ENCODE measurements at regions not wholly inside any gene's neighbourhood (a gene's known extent, or its start where the extent isn't known, plus 50 kb on each side); places are given as distances from the start of the nearest gene placed in this dataset.
"Not testable (repeated sequence)": the region's sequence is repeated elsewhere in the genome, so short reads cannot be mapped to it uniquely, and the experiment has no call there.

DNA sequence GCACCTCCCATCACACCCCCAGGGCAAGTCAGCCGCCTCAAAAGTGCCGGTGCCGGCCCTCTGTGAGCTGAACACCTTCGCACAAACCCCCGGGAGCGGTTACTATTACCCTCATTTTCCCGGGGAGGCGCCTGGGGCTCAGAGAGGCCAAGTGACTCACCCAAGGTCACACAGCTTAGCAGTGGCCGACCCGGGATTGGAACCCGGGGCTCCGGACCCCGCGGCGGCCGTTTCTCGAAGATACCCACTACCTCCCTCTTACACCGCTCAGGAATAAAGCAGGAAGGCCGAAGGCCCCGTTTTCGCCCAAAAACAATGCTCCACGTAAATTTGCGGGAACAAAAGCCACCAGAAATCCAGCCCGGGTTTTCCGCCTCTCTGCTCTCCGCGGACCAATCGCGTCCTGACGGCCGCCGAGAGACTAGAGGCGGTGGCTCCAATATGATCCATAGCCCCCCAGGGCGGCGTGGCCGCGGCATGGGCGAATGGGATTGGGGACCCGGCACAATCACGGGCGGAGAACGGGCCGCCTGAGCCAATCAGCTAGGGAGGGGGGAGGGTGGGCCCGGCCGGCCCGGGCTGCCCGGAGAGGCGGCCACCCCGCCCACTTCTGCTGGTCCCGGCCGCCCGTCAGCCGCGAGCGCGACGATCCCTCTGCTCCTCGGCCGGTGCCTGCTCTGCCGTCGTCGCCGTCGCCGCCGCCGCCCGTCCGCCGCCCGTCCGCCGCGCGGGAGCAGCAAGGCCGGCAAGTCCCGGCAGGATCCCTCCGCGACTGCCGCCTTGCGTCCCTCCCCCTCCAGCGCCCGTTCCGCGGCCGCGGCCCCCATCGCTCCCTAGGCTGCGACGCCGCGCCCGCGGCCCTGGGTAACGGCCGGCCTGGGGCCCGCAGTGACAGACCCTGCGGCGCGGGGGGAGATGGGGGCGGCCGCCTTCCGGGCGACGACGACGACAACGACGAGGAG is 177.0 kb downstream of the OR4M2 start:
- no peak overlapping the region for H3K4me3 ChIP-seq
- intact Hi-C loops (cut with DNase I), result no loop called here
- H3K4me1 ChIP-seq, result no peaks in the 10 kb centered on the region
- DNase-seq (no peak), ATAC-seq (peak in 1 of 2 donors; percentile 84)
- no peak overlapping the region for H3K27ac ChIP-seq
- no peaks in the 10 kb centered on the region for H3K27me3 ChIP-seq (ENCODE audit: low read depth)
- no peaks in the 10 kb centered on the region for H3K9me3 ChIP-seq
- TF ChIP-seq, protein P1, sequence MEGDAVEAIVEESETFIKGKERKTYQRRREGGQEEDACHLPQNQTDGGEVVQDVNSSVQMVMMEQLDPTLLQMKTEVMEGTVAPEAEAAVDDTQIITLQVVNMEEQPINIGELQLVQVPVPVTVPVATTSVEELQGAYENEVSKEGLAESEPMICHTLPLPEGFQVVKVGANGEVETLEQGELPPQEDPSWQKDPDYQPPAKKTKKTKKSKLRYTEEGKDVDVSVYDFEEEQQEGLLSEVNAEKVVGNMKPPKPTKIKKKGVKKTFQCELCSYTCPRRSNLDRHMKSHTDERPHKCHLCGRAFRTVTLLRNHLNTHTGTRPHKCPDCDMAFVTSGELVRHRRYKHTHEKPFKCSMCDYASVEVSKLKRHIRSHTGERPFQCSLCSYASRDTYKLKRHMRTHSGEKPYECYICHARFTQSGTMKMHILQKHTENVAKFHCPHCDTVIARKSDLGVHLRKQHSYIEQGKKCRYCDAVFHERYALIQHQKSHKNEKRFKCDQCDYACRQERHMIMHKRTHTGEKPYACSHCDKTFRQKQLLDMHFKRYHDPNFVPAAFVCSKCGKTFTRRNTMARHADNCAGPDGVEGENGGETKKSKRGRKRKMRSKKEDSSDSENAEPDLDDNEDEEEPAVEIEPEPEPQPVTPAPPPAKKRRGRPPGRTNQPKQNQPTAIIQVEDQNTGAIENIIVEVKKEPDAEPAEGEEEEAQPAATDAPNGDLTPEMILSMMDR (IDR thresholded peaks at IDR 0.05), result no peak
- H3K36me3 ChIP-seq, result no peaks in the 10 kb centered on the region

DNA sequence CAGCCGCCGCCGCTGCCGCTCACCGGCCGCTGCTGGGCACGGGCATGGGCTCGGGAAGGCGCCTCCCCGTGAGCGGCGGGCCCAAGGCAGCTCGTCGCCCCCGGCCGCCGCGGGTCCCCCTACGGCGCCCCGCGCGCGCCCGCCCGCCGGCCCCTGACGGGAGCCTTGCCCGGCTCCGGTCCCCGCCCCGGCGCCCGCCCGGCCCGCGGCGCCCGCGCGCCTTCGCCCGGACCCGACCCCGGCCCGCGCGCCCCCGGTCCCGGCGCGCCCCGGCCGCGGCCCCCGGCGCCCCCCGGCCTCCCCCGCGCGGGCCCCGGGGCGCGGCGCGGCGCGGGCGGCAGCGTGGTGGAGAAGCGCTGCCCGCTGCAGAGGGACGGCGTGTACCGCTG is 177.7 kb downstream of the OR4M2 start:
- no peaks in the 10 kb centered on the region for H3K36me3 ChIP-seq
- no peak overlapping the region for H3K27ac ChIP-seq
- H3K27me3 ChIP-seq (ENCODE audit: low read depth), result no peaks in the 10 kb centered on the region
- intact Hi-C loops (cut with DNase I), result no loop called here
- ATAC-seq, result no peak
- no peaks in the 10 kb centered on the region for H3K4me1 ChIP-seq
- TF ChIP-seq, protein P1 (IDR thresholded peaks at IDR 0.05), result no peak
- DNase-seq, result no peak
- no peak overlapping the region for H3K4me3 ChIP-seq
- no peaks in the 10 kb centered on the region for H3K9me3 ChIP-seq

- no peaks in the 10 kb centered on the region for H3K27me3 ChIP-seq (ENCODE audit: low read depth)
- H3K36me3 ChIP-seq, result no peaks in the 10 kb centered on the region
- intact Hi-C loops (cut with DNase I), result no loop called here
- H3K9me3 ChIP-seq, result no peaks in the 10 kb centered on the region
- no peak overlapping the region for H3K4me3 ChIP-seq
- no peak for DNase-seq
- no peaks in the 10 kb centered on the region for H3K4me1 ChIP-seq
- ATAC-seq, result no peak
- TF ChIP-seq, protein P1 (IDR thresholded peaks at IDR 0.05), result no peak
- no peak overlapping the region for H3K27ac ChIP-seq
These were observed 178.2 kb downstream of the OR4M2 start for GRCh38 chr15:22258398-22259150.

- H3K27ac ChIP-seq; H3K4me1 ChIP-seq; H3K36me3 ChIP-seq; H3K27me3 ChIP-seq (ENCODE audit: low read depth); H3K4me3 ChIP-seq; H3K9me3 ChIP-seq; intact Hi-C loops (cut with DNase I); ATAC-seq; DNase-seq: not testable (repeated sequence)
These were observed 178.9 kb downstream of the OR4M2 start for GRCh38 chr15:22259151-22259750.

- Histone ChIP-seq H3K4me1 (no peaks in the 10 kb centered on the region), H3K9me3 (no peaks in the 10 kb centered on the region), H3K36me3 (no peaks in the 10 kb centered on the region), H3K4me3 (no peak overlapping the region), H3K27ac (no peak overlapping the region), H3K27me3 (ENCODE audit: low read depth) (no peaks in the 10 kb centered on the region)
- ATAC-seq, result no peak
- no peak for DNase-seq
- intact Hi-C loops (cut with DNase I), result no loop called here
- TF ChIP-seq, protein P1 (IDR thresholded peaks at IDR 0.05), result no peak
These were observed 179.6 kb downstream of the OR4M2 start for GRCh38 chr15:22259881-22260421.
